HG03097 (cell line): ENCODE measurements at regions not wholly inside any gene's neighbourhood (a gene's known extent, or its start where the extent isn't known, plus 50 kb on each side); places are given as distances from the start of the nearest gene placed in this dataset.
"Not testable (repeated sequence)": the region's sequence is repeated elsewhere in the genome, so short reads cannot be mapped to it uniquely, and the experiment has no call there.

Source experiments
- ATAC-seq: cut with Tn5 transposase; IDR thresholded peaks from one replicate; pipeline ENCODE4 v1.9.1; 2021; ENCODE audit not compliant: unreplicated experiment, low FRiP score

DNA sequence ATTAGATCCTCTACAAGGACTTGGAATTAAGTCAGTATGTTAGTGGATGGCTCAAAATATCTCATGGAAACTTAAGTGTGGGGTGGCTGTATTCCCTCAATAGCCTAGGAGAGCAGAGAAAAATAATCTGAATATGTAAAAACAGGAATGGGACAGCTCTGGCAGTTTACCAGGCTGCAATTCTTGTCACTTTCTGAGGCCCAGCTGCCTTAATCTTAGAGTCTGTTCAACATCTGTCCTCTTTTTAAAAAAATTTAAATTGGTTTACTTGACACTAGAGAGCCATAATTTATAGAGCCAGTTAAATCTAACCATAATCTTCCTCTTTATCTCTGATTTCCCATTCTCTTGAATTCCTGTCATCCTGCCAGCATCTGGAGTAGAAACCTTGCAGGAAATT, 109.2 kb upstream of the CXCL13 start:
- ATAC-seq = no peak

DNA sequence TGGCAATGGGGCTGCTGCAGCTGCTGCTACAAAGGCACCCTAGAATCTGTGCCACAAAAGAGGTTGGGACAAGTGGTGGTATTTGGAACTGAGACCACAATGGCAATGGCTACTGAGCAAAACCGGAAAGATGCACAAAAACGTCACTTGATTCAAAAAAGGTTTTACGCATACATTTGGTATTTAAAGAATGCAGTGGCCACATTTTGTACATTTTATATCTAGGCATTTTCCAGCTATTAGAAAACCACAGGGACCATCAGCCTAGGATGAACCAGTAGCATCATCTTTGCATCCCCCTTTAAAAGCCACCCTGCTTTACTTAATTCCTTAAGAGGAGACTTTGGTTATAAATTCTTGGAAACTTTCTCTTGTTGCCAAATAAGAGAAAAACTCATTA, 104.8 kb upstream of the CXCL13 start:
- no peak for ATAC-seq

DNA sequence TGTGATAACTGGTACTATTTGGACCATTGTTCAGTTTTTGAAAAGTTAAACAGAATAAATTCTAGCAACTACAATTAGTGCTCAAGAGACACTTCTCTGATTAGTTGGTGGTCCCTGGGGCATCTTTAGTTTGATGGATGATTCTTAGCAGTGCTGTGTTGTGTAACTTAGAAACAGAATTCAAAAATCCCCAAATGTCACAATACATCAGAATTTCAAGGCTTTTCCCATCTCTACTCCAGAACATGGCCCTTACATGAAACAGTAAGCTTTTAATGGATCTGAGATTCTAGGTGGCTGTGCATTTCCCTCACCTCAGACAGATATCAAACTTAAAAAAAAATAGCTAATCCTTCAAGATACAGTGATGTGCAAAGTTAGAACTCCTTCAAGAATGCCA, 104.4 kb upstream of the CXCL13 start:
- no peak for ATAC-seq

DNA sequence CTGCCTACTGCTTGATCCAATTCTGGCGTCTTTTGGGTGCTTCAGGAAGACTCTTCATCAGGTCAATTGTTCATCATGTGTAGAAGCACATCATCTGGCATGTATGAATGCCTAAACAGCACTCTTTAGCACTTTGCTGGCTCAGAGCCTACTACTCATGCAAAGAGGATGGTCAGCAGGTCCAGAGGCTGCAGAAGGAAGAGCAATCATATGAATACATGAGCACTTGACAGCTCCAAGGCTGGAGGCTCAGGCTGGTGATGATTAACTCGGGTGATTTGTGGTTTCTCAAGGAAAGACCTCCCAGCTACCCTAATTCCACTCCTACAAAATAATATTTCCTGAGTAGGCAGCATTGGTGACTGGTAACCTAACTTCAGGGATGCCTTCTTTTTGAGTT, 103.8 kb upstream of the CXCL13 start:
- no peak for ATAC-seq

DNA sequence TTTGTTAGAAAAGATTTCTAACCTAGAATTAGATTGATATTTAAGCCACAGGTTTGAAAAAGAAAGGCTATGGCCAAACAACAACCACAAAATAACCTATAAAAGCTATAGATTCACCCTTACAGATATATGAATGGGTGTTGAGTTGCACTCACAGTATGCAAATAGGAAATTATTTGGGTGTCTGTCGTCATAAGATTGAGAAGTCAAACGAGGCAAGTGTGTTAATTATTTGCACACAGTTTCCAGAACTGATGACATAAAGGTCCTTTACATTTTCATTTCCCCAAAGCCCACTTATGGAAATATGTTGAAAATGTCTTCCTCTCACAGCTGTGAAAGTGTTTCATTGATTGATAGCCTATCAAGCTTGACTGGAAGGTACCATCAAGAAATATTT, 101.2 kb upstream of the CXCL13 start:
- ATAC-seq = no peak

DNA sequence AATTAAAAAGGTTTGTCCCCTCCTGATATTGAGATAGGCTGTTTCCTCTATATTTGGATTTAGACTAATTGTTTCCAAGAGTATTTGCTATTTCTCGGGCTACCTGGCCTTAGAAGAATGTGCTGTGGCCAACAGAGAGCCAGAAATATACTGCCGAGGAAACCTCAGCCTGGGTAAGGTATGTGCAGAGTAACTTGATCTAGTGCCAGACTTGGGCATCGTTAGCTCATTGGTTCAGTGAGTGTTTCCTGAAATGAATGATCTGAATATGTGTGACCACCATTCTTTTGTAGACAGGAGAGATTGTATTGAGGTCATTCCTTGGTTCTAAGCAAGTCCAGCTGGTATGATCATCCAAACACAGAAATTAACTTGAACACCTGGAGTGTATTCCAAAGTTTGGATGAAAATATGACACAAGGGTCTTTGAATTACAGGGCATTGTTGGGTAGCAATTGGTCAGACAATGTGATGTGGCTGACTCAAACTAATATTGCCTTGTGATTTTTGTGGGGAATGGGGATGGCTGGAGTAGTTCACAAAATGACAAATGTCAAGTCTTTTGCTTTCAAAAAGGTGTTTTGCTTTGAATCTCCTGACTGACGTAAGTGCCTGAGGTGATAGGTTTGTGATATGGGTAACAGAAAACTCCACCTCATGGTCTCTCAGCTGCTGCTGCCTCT, 100.2 kb upstream of the CXCL13 start:
- no peak for ATAC-seq

DNA sequence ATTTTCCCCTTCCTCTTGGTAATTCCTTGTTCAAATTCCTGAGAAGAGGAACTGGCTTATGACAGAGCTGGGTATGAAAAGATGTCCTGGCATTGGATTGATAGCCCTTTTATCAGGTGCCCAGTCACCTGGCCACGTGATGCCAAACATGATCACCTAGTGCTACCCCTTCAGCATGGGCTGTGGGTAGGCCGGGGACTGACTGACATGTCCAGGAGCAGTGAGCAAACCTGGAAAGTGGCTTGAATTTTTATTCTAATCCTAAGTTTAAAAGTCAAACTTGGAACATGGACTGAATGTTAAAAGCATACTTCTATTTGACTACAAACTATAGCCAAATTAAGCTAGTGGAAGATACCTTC, 99.7 kb upstream of the CXCL13 start:
- ATAC-seq = no peak

DNA sequence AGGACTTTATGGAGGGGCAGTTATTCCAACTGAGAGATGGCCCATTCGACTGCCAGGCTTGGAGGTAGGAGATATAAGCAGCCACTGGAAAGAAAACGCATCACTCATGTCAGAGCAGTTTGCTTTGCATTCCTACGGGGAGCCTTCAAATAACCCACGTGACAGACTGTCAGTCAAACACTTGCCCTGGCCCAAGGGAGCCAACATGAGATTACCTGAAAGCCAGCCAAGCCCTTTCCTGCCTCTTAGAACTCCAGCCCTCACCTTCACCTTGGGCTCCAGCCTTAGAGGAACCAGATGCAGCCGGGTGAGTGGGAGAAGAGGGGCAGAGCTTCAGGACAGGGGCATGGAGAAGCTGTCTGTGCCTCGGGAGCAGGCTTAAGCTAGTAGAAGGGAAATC, 95.3 kb upstream of the CXCL13 start:
- ATAC-seq = no peak

DNA sequence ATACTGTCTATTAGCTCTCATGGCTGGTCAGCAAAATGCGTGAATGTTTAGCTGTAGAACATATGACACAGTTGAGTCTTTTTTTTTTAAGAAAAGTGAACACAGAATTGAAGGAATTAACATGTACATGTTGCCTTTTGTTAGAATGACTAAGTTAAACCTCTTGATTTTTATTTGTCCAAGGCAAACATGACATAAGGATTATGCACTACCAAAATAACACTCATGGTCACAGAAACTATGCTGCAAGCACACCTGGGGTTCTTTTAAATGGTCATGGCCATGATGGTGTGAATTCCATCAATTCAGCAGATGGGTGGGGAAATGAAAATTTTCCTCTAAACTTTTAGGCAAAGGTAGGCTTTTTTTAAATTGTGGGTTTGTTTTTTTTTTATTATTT, 80.1 kb upstream of the CXCL13 start:
- ATAC-seq = no peak

DNA sequence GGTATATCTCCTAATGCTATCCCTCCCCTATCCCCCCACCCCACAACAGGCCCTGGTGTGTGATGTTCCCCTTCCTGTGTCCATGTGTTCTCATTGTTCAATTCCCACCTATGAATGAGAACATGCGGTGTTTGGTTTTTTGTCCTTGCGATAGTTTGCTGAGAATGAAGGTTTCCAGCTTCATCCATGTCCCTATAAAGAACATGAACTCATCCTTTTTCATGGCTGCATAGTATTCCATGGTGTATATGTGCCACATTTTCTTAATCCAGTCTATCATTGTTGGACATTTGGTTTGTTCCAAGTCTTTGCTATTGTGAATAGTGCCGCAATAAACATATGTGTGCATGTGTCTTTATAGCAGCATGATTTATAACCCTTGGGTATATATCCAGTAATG, 77.7 kb upstream of the CXCL13 start:
- ATAC-seq = not testable (repeated sequence)

DNA sequence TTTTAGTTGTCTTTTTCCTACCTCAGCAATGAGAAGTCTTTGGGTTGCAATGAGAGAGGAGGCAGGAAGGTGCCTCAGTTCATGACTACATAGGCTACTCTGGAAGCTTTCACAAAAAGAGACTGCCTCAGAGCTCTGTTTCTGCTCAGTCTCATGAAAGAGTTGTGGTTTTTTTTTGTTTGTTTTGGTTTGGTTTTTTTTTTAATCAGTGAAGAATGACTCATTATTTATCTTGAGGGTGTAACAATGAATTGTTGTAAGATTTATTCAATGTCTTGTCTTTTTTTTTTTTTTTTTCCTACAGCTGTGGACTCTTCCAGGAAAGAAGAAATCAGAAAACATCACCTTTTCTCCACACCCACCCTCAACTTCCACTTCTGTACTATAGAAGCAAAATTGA, 67.5 kb upstream of the CXCL13 start:
- no peak for ATAC-seq

DNA sequence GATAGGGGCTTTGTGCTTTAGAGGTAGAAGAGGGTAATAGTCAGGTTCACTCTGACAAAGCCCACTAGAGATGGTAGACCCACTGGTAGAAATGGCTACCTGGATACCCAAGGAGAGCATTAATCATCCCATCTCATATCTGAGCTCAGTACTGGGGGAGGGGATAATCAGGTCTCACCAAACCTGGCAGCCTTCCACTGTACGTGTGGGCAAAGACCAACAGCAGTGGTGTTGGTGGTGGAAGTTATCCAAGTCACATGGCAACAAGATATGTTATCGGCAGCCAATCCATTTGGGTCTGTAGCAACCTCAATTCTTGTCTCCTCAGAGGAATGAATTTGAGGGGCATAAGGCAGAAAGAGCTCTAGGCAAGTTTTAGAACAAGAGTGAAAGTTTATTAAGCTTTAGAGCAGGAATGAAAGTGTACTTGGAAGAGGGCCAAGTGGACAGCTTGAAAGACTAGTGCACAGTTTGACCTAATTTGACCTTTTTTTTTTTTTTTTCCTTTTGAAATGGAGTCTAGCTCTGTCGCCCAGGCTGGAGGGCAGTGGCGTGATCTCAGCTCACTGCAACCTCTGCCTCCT, 67.0 kb upstream of the CXCL13 start:
- no peak for ATAC-seq
